Stimulated activated CD8-positive, alpha-beta memory T cell treated with anti-CD3 and anti-CD28 coated beads, Interleukin-4, amount 100 ng/mL, for 4 hours (primary cell): ENCODE measurements at regions not wholly inside any gene's neighbourhood (a gene's known extent, or its start where the extent isn't known, plus 50 kb on each side); places are given as distances from the start of the nearest gene placed in this dataset.

Experiments used
- DNase-seq, 2 donors: peaks; one replicate each; pipeline ENCODE4 v3.0.0-alpha.2; 2020; ENCODE audit warnings: low read depth in 2 of 2, low spot score in 1 of 2

GRCh38 chr2:48135797-48136196 is 178.7 kb upstream of the FOXN2 start:
- no peak for DNase-seq

- no peak for DNase-seq
Measured at GRCh38 chr2:48137829-48138228, 176.7 kb upstream of the FOXN2 start.

GRCh38 chr2:48138898-48139297 is 175.6 kb upstream of the FOXN2 start:
- DNase-seq, result no peak

- no peak for DNase-seq
Measured at GRCh38 chr2:48140586-48140985, 173.9 kb upstream of the FOXN2 start.

- no peak for DNase-seq
Measured at GRCh38 chr2:48144777-48145176, 169.7 kb upstream of the FOXN2 start.

- DNase-seq, result no peak
Measured at GRCh38 chr2:48145845-48146452, 168.5 kb upstream of the FOXN2 start.

GRCh38 chr2:48146552-48146951 is 167.9 kb upstream of the FOXN2 start:
- DNase-seq, result no peak

GRCh38 chr2:48147719-48148118 is 166.8 kb upstream of the FOXN2 start:
- DNase-seq, result no peak

GRCh38 chr2:48148841-48149430 is 165.5 kb upstream of the FOXN2 start:
- no peak for DNase-seq

- DNase-seq, result no peak
Measured at GRCh38 chr2:48157150-48157549, 157.3 kb upstream of the FOXN2 start.

GRCh38 chr2:48161628-48162027 is 152.9 kb upstream of the FOXN2 start:
- no peak for DNase-seq

GRCh38 chr2:48162742-48163141 is 151.7 kb upstream of the FOXN2 start:
- DNase-seq, result no peak

GRCh38 chr2:48165070-48165753 is 149.3 kb upstream of the FOXN2 start:
- no peak for DNase-seq

GRCh38 chr2:48169141-48169592 is 145.3 kb upstream of the FOXN2 start:
- no peak for DNase-seq

GRCh38 chr2:48170281-48170680 is 144.2 kb upstream of the FOXN2 start:
- DNase-seq, result no peak

- DNase-seq, result no peak
Measured at GRCh38 chr2:48173141-48173540, 141.3 kb upstream of the FOXN2 start.

- no peak for DNase-seq
Measured at GRCh38 chr2:48174503-48174902, 140.0 kb upstream of the FOXN2 start.

GRCh38 chr2:48175254-48175653 is 139.2 kb upstream of the FOXN2 start:
- no peak for DNase-seq

GRCh38 chr2:48175656-48176055 is 138.8 kb upstream of the FOXN2 start:
- no peak for DNase-seq

GRCh38 chr2:48176876-48177275 is 137.6 kb upstream of the FOXN2 start:
- no peak for DNase-seq

GRCh38 chr2:48178611-48179010 is 135.9 kb upstream of the FOXN2 start:
- no peak for DNase-seq

GRCh38 chr2:48180557-48180956 is 133.9 kb upstream of the FOXN2 start:
- DNase-seq, result no peak

GRCh38 chr2:48183276-48183675 is 131.2 kb upstream of the FOXN2 start:
- DNase-seq, result no peak
